NK-92 (cell line): ENCODE measurements at regions not wholly inside any gene's neighbourhood (a gene's known extent, or its start where the extent isn't known, plus 50 kb on each side); places are given as distances from the start of the nearest gene placed in this dataset.
"Not testable (repeated sequence)": the region's sequence is repeated elsewhere in the genome, so short reads cannot be mapped to it uniquely, and the experiment has no call there.

Experiments used
- DNase-seq: peaks from one replicate; lab custom pipeline; 2025; ENCODE audit not compliant: unreplicated experiment; lab: John Stamatoyannopoulos, UW

- no peak for DNase-seq
These were observed 414.6 kb upstream of the ZMIZ1 start for GRCh38 chr10:78654047-78654590.

GRCh38 chr10:78655979-78656378, 412.8 kb upstream of the ZMIZ1 start:
- no peak for DNase-seq

GRCh38 chr10:78656417-78657162, 412.2 kb upstream of the ZMIZ1 start:
- no peak for DNase-seq

GRCh38 chr10:78657163-78657861, 411.5 kb upstream of the ZMIZ1 start:
- no peak for DNase-seq

GRCh38 chr10:78657862-78658165, 411.0 kb upstream of the ZMIZ1 start:
- DNase-seq: no peak

GRCh38 chr10:78658645-78659597, 409.8 kb upstream of the ZMIZ1 start:
- no peak for DNase-seq

- DNase-seq: no peak
These were observed 409.2 kb upstream of the ZMIZ1 start for GRCh38 chr10:78659598-78659967.

- DNase-seq: no peak
These were observed 408.2 kb upstream of the ZMIZ1 start for GRCh38 chr10:78660446-78661106.

- DNase-seq: no peak
These were observed 405.0 kb upstream of the ZMIZ1 start for GRCh38 chr10:78663721-78664120.

GRCh38 chr10:78664929-78665553, 403.7 kb upstream of the ZMIZ1 start:
- DNase-seq: no peak

GRCh38 chr10:78672918-78673317, 395.8 kb upstream of the ZMIZ1 start:
- no peak for DNase-seq

- not testable (repeated sequence) for DNase-seq
These were observed 387.6 kb upstream of the ZMIZ1 start for GRCh38 chr10:78681141-78681540.

- not testable (repeated sequence) for DNase-seq
These were observed 386.8 kb upstream of the ZMIZ1 start for GRCh38 chr10:78681986-78682385.

GRCh38 chr10:78684947-78685346, 383.8 kb upstream of the ZMIZ1 start:
- no peak for DNase-seq

GRCh38 chr10:78685466-78686103, 383.2 kb upstream of the ZMIZ1 start:
- DNase-seq: no peak

GRCh38 chr10:78686444-78687060, 382.2 kb upstream of the ZMIZ1 start:
- DNase-seq: no peak

GRCh38 chr10:78687626-78688025, 381.1 kb upstream of the ZMIZ1 start:
- DNase-seq: no peak

GRCh38 chr10:78688230-78688900, 380.4 kb upstream of the ZMIZ1 start:
- no peak for DNase-seq
